K562 (cell line): ENCODE measurements at regions not wholly inside any gene's neighbourhood (a gene's known extent, or its start where the extent isn't known, plus 50 kb on each side); places are given as distances from the start of the nearest gene placed in this dataset.

Experiments used
- ATAC-seq: fragments of 200-7000 bp; cut with Tn5 transposase; 3 replicates; pipeline ENCODE4 v1.9.1; 2020; ENCODE audit warnings: moderate library complexity
- BruUV-seq: library from RNA; stranded (reverse); fragments of 400-500 nt; replicated peaks from 2 replicates; lab custom pipeline; 2021; lab: Mats Ljungman, UMichigan
- CTCF ChIA-PET: fragments of 300-600 bp; formaldehyde crosslinking; extraction: SDS; loops from one replicate; lab custom pipeline; 2021; ENCODE audit warnings: low intra/inter-chr PET ratio; lab: Yijun Ruan, JAX
- POLR2A ChIA-PET: fragments of 300-600, 350-650 bp; sonication (Branson Sonifier 250); formaldehyde crosslinking; extraction: SDS; loops from one replicate; lab custom pipeline; 2021; ENCODE audit warnings: antibody characterized with exemption, inconsistent platforms; lab: Yijun Ruan, JAX
- DNase-seq, 4 experiments: peaks; one replicate each; pipeline versions ENCODE4 v3.0.0 to v3.0.0-alpha.2; 2011 to 2018; ENCODE audit warnings: low spot score in 3 of 4, mixed read lengths in 3 of 4; ENCODE audit errors: extremely low read depth in 1 of 4
- FAIRE-seq: peaks from 2 replicates; lab custom pipeline; 2011; peaks lifted over from hg19 to GRCh38; lab: Jason Lieb, UNC
- H2AFZ ChIP-seq: 2 replicates; pipeline ENCODE4 v1.6.0; 2011; ENCODE audit warnings: low read depth, low read length, control low read depth, inconsistent platforms
- H3K27ac ChIP-seq: fragments of 200-600 bp; 3 replicates; pipeline ENCODE4 v1.8.0; 2011; ENCODE audit warnings: low read depth, mild to moderate bottlenecking, control low read depth, inconsistent platforms, low read length, moderate library complexity, mixed read lengths; ENCODE audit errors: extremely low read depth
- H3K27me3 ChIP-seq, 2 experiments: fragments of 300-600 bp in 1 of 2; 2 replicates in 1 of 2; 3 replicates in 1 of 2; pipeline versions ENCODE4 v1.6.0 to v1.8.0; 2011; ENCODE audit warnings: inconsistent platforms in 2 of 2, low read length in 2 of 2, mild to moderate bottlenecking in 1 of 2, mixed read lengths in 1 of 2, moderate library complexity in 1 of 2; ENCODE audit not compliant: control insufficient read depth in 2 of 2, insufficient read depth in 2 of 2
- H3K36me3 ChIP-seq: fragments of 300-600 bp; 3 replicates; pipeline ENCODE4 v1.8.0; 2011; ENCODE audit warnings: mild to moderate bottlenecking, low read length, inconsistent platforms; ENCODE audit not compliant: control insufficient read depth, insufficient read depth
- H3K4me1 ChIP-seq, 2 experiments: fragments of 200-600 bp in 1 of 2; replicated peaks in 1 of 2; 2 replicates in 1 of 2; 3 replicates in 1 of 2; pipeline versions ENCODE4 v1.5.1 to v1.8.0; 2011; ENCODE audit warnings: inconsistent platforms in 2 of 2, low read length in 2 of 2, mild to moderate bottlenecking in 1 of 2, mixed read lengths in 1 of 2, moderate library complexity in 1 of 2; ENCODE audit not compliant: control insufficient read depth in 2 of 2, insufficient read depth in 2 of 2
- H3K4me2 ChIP-seq: 2 replicates; pipeline ENCODE4 v1.6.1; 2011; ENCODE audit warnings: low read length, control low read depth, inconsistent platforms, mixed read lengths; ENCODE audit not compliant: insufficient read depth
- H3K4me3 ChIP-seq: fragments of 200-600 bp; sonication (generic), shearing (Covaris generic); 2 replicates; pipeline ENCODE4 v1.5.1; 2016; ENCODE audit warnings: control low read depth, inconsistent platforms
- H3K79me2 ChIP-seq: fragments of 200-600 bp; 3 replicates; pipeline ENCODE4 v1.8.0; 2011; ENCODE audit warnings: low read length, inconsistent platforms; ENCODE audit not compliant: control insufficient read depth, insufficient read depth
- H3K9ac ChIP-seq, 2 experiments: 2 replicates each; pipeline versions ENCODE4 v1.6.0 to v1.6.1; 2011; ENCODE audit warnings: low read depth in 2 of 2, low read length in 2 of 2, control low read depth in 1 of 2, inconsistent platforms in 1 of 2, mild to moderate bottlenecking in 1 of 2, mixed read lengths in 1 of 2; ENCODE audit not compliant: insufficient read depth in 1 of 2
- H3K9me1 ChIP-seq: one replicate; pipeline ENCODE4 v1.6.0; 2011; ENCODE audit warnings: inconsistent platforms, mild to moderate bottlenecking, low read length, moderate library complexity; ENCODE audit not compliant: control insufficient read depth, insufficient read depth
- H3K9me3 ChIP-seq: replicated peaks from 2 replicates; pipeline ENCODE4 v1.5.1; 2011; ENCODE audit warnings: low read depth, low read length, inconsistent platforms; ENCODE audit not compliant: control insufficient read depth, insufficient read depth
- H4K20me1 ChIP-seq: replicated peaks from 2 replicates; pipeline ENCODE4 v1.6.1; 2011; ENCODE audit warnings: low read length, inconsistent platforms, mixed read lengths; ENCODE audit not compliant: control insufficient read depth, insufficient read depth
- ATF6 ChIP-seq: sonication (generic); formaldehyde crosslinking; IDR thresholded peaks from 2 replicates; pipeline ENCODE4 v1.4.0; 2020; ENCODE audit warnings: mild to moderate bottlenecking, missing genetic modification reagents
- C11orf30 ChIP-seq: fragments of 450-650 bp; IDR thresholded peaks from 2 replicates; pipeline ENCODE4 v1.6.1; 2016; ENCODE audit warnings: low read depth, mild to moderate bottlenecking
- FOXA1 ChIP-seq: fragments of 450-650 bp; IDR thresholded peaks from 2 replicates; pipeline ENCODE4 v1.6.1; 2016; ENCODE audit warnings: mild to moderate bottlenecking, borderline replicate concordance
- FOXA3 ChIP-seq, 2 experiments: fragments of 450-650 bp in 1 of 2; sonication (generic) in 1 of 2; formaldehyde crosslinking; IDR thresholded peaks in 1 of 2; conservative IDR thresholded peaks in 1 of 2; 2 replicates each; pipeline versions ENCODE4 v1.4.0 to v1.8.0; 2020 to 2022; ENCODE audit warnings: mild to moderate bottlenecking in 2 of 2, missing genetic modification reagents in 1 of 2
- FUS ChIP-seq: fragments of 200-400 bp; formaldehyde crosslinking; optimal IDR thresholded peaks from 2 replicates; pipeline ENCODE3; 2017; ENCODE audit warnings: low read depth, low read length
- HMBOX1 ChIP-seq: sonication (generic); IDR thresholded peaks from 2 replicates; pipeline ENCODE4 v1.6.1; 2016
- NR2C2 ChIP-seq, 2 experiments: fragments of 200-800 bp in 1 of 2; sonication (Bioruptor generic) in 1 of 2; sonication (generic) in 1 of 2; formaldehyde crosslinking in 1 of 2; IDR thresholded peaks; 2 replicates each; pipeline versions ENCODE4 v1.6.1 to v1.8.0; 2016 to 2022; ENCODE audit warnings: mild to moderate bottlenecking in 1 of 2, missing compliant biosample characterization in 1 of 2, missing genetic modification characterization in 1 of 2, missing genetic modification reagents in 1 of 2
- RBM22 ChIP-seq: fragments of 200-400 bp; formaldehyde crosslinking; IDR thresholded peaks from 2 replicates; pipeline ENCODE4 v1.6.1; 2018; ENCODE audit warnings: low read length, low read depth; ENCODE audit not compliant: poor library complexity, severe bottlenecking
- ZBTB7A ChIP-seq: IDR thresholded peaks from 2 replicates; pipeline ENCODE4 v1.6.1; 2011; ENCODE audit warnings: low read depth, mild to moderate bottlenecking, low read length, moderate library complexity, borderline replicate concordance; ENCODE audit not compliant: control insufficient read depth
- ZFPM2 ChIP-seq: fragments of 250-450 bp; sonication (Bioruptor Pico); IDR thresholded peaks from 2 replicates; pipeline ENCODE4 v1.5.1; 2022; ENCODE audit warnings: mild to moderate bottlenecking
- ZNF347 ChIP-seq: fragments of 450-650 bp; formaldehyde crosslinking; IDR thresholded peaks from 2 replicates; pipeline ENCODE4 v1.4.0; 2020; ENCODE audit warnings: low read depth, mild to moderate bottlenecking, moderate library complexity
- ZNF518B ChIP-seq: fragments of 250-450 bp; sonication (Bioruptor Pico); IDR thresholded peaks from 2 replicates; pipeline ENCODE4 v1.5.0; 2021; ENCODE audit warnings: mild to moderate bottlenecking, moderate library complexity
- WGBS: fragments of 100-300 bp; shearing (Covaris generic); methylation state at CpG from one replicate; pipeline ENCODE4 v1.1.6; 2016; ENCODE audit warnings: low coverage, mixed read lengths; ENCODE audit not compliant: insufficient coverage; ENCODE audit errors: missing lambda C conversion rate; 5-methylcytosine and 5-hydroxymethylcytosine counted together
- in situ Hi-C: fragments of 300-500 bp; cut with MboI; formaldehyde crosslinking; loops from 4 replicates; pipeline ENCODE4 v1.15.0; 2018; ENCODE audit warnings: inconsistent platforms, mixed read lengths
- intact Hi-C: fragments of 100-400 bp; cut with micrococcal nuclease; formaldehyde crosslinking; loops from 2 replicates; pipeline ENCODE4 v1.14.2; 2022

- no peaks in the 10 kb centered on the region for H3K9me1 ChIP-seq
- ATAC-seq (no peak), FAIRE-seq (no peak), DNase-seq (no peak)
- POLR2A ChIA-PET: interaction anchor here (1.4 kb wide), 1 partner anchor 10 kb away, joined by 6 read pairs; no protein-coding TSS in a partner anchor
- H3K4me2 ChIP-seq: no peak overlapping the region
- 2% methylated on average over 4 of the region's 4 CpGs for WGBS
- H3K4me3 ChIP-seq: no peak overlapping the region
- no peaks in the 10 kb centered on the region for H3K36me3 ChIP-seq
- H4K20me1 ChIP-seq: no peaks in the 10 kb centered on the region
- H3K9ac ChIP-seq: no peak overlapping the region
- in situ Hi-C loops: no loop called here
- intact Hi-C loops: no loop called here
- no peaks in the 10 kb centered on the region for H3K79me2 ChIP-seq
- H3K27me3 ChIP-seq: no peaks in the 10 kb centered on the region
- no peak overlapping the region for H2AFZ ChIP-seq
- no peaks in the 10 kb centered on the region for H3K4me1 ChIP-seq
- BruUV-seq: no TSS peak
- no peak overlapping the region for H3K27ac ChIP-seq
- H3K9me3 ChIP-seq: no peaks in the 10 kb centered on the region
- CTCF ChIA-PET: no interaction called here
- TF ChIP-seq ZFPM2 (no peak), ZNF347 (CRISPR knock-in tag) (no peak), FOXA3 (CRISPR knock-in tag; conservative IDR thresholded peaks at IDR 0.05 in 1 of 2, IDR thresholded peaks at IDR 0.05 in 1 of 2) (no peak), NR2C2 (CRISPR knock-in tag; IDR thresholded peaks at IDR 0.05) (no peak), NR2C2 (tag; IDR thresholded peaks at IDR 0.05) (no peak), RBM22 (no peak), ATF6 (CRISPR knock-in tag) (no peak), ZBTB7A (no peak), HMBOX1 (no peak), ZNF518B (CRISPR knock-in tag) (no peak), C11orf30 (no peak), FOXA1 (no peak), FUS (no peak)
Measured at GRCh38 chr7:121557034-121557892, 161.2 kb upstream of the FAM3C start.
